ENCODE measurements at regions not wholly inside any gene's neighbourhood (a gene's known extent, or its start where the extent isn't known, plus 50 kb on each side); places are given as distances from the start of the nearest gene placed in this dataset.

DNA sequence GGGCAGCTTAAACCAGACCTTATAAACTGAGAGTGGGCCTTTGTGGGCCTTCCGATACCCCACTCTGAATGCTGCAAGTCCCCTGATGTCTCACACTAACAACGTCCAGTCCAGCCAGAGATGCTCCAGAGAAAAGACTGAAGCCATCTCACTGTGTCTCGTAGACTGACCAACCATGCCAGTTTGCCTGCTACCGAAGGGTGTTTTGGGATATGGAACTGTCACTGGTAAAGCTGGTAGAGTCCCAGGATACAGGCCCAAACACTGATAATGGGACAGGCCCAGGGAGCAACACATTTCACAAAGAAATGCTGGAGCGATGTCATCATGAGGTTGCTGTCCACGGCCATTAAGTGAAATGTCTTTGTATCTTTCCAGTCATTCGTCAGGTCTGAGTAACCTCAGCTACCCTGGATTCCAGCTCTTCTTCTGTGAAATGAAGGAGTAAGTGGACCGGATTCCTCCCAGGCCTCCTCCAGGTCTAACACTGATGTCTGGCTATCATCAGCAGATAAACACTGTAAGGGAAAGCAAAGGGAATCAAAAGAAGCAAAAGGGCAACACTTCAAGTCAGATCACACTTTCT is 81.6 kb downstream of the SLC5A7 start:
- no peak overlapping the region for H3K4me3 ChIP-seq
- intact Hi-C loops (cut with DNase I), result no loop called here
- no peak overlapping the region for H3K27ac ChIP-seq
- peaks cover 0 to 6% (median 0%) of the 10 kb centered on the region in 9 donors for H3K27me3 ChIP-seq
- WGBS, 4 donors, result 54 to 63% (median 58%) methylated on average over 7 to 8 of the region's 8 CpGs
- H3K36me3 ChIP-seq, result no peaks in the 10 kb centered on the region
- no peak for DNase-seq
- no peaks in the 10 kb centered on the region for H3K4me1 ChIP-seq
- ATAC-seq, result no peak
- H3K9me3 ChIP-seq, result no peaks in the 10 kb centered on the region
- TF ChIP-seq CTCF (IDR thresholded peaks at IDR 0.05), result no peak
- TF ChIP-seq POLR2A (IDR thresholded peaks at IDR 0.05), result no peak

DNA sequence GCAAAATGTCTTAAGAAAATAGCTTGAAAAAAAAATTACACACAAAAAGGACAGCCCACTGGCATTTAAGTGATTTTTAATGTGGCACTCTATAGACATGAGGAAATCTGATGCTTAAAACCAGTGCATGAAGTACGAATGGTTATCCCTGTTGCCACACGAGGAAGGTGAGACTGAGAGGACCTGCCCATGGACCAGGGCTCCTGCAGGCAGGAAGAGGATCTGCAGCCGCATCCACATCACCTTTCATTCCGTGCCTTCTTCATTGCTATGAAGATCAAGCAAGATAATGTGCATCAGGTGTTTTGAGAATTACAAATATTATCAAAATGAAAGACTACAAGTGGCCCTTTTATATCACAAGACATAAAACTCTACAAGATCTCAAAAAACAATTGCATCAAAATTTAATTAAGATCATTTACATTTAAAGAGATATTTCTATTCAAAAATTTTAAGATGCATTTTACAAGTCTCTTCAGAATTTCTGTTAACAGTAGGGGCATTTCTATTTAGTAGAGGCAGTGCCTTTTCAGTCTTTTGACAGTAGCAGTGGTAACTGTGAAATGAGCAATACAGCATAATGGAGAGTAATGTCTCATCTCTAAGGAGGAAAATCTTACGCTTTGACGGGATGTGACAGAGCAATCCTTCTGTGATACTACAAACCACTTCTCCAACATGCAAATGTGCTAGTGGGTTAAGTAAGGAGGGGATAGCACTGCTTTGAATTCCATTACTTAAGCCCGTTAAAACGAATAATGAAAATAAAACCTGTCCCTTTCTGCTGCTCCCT is 83.4 kb downstream of the SLC5A7 start:
- no peak overlapping the region for H3K4me3 ChIP-seq
- H3K27me3 ChIP-seq, result peaks cover 0 to 9% (median 0%) of the 10 kb centered on the region in 9 donors
- 76 to 81% (median 78%) methylated on average over 8 of the region's 8 CpGs for WGBS, 4 donors
- no peaks in the 10 kb centered on the region for H3K9me3 ChIP-seq
- ATAC-seq (no peak), DNase-seq (no peak)
- TF ChIP-seq POLR2A (IDR thresholded peaks at IDR 0.05) (no peak), CTCF (IDR thresholded peaks at IDR 0.05) (no peak)
- intact Hi-C loops (cut with DNase I), result no loop called here
- no peaks in the 10 kb centered on the region for H3K36me3 ChIP-seq
- no peaks in the 10 kb centered on the region for H3K4me1 ChIP-seq
- no peak overlapping the region for H3K27ac ChIP-seq

DNA sequence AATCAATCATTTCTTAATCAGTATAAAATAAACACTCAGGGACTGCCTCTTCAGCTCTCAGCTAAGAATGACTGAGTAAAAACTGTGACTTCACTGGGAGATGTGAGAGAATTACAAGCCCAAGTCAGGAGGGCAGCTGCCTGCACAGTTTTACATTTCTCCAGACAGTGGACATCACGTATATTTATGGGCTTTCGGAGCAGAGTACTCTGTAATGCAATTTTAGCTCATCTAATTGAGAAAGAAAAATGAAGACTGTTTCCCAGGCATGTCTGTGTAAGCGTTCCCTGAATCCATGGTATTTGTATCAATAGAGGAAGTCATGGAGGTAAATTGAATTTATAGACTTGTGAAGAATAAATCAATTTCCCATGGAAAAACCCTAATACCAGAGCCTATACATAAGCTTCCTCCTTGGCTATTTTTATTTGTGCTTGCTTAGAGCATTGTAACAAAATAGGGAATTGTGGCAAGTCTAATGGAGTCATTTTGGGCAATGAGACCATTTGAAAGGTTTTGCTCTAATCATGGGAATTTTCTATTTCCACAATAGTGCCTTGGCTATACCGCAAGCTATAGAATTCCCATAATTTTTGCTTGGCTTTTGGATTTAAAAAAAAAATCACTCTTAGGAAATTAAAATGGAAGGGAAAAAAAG is 87.2 kb downstream of the SLC5A7 start:
- Histone ChIP-seq H3K36me3 (no peaks in the 10 kb centered on the region), H3K9me3 (no peaks in the 10 kb centered on the region), H3K27me3 (peaks cover 0 to 9% (median 0%) of the 10 kb centered on the region in 9 donors), H3K4me1 (no peaks in the 10 kb centered on the region), H3K4me3 (no peak overlapping the region), H3K27ac (no peak overlapping the region)
- WGBS, 4 donors, result 87 to 91% (median 89%) methylated on average over 4 of the region's 4 CpGs
- no peak for TF ChIP-seq POLR2A (IDR thresholded peaks at IDR 0.05)
- no peak for TF ChIP-seq CTCF (IDR thresholded peaks at IDR 0.05)
- intact Hi-C loops (cut with DNase I), result no loop called here
- ATAC-seq, result no peak
- DNase-seq, result no peak

DNA sequence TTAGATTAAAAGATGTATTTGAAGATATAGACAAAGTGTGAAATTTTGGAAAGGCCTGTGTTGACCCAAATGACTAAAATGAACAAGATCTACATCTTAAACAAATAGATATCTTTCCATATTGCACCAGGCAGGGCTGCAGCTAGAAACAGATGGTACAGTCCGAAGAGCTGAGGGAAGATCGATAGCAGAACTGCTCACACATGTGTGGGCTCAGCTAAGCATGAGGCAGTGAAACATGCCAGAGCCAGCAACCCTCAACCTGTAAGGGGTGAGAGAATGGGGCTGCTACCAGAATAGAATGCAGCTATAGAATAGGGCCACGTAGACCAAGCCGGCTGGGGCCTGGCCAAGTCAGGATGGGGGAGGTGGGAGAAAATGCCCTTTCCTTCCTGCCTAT is 87.8 kb downstream of the SLC5A7 start:
- no peak for ATAC-seq
- Histone ChIP-seq H3K36me3 (no peaks in the 10 kb centered on the region), H3K4me1 (no peaks in the 10 kb centered on the region), H3K4me3 (no peak overlapping the region), H3K27ac (no peak overlapping the region), H3K27me3 (peaks cover 0 to 9% (median 0%) of the 10 kb centered on the region in 9 donors), H3K9me3 (no peaks in the 10 kb centered on the region)
- WGBS, 4 donors, result 50 to 74% (median 65%) methylated on average over 4 of the region's 4 CpGs
- TF ChIP-seq POLR2A (IDR thresholded peaks at IDR 0.05), result no peak
- TF ChIP-seq CTCF (IDR thresholded peaks at IDR 0.05), result no peak
- no peak for DNase-seq
- intact Hi-C loops (cut with DNase I), result no loop called here

All from heart left ventricle (tissue), 16 donors.